Fibroblast of the aortic adventitia (primary cell): ENCODE measurements at regions not wholly inside any gene's neighbourhood (a gene's known extent, or its start where the extent isn't known, plus 50 kb on each side); places are given as distances from the start of the nearest gene placed in this dataset.

Source experiments
- DNase-seq: peaks from one replicate; pipeline ENCODE4 v3.0.0-alpha.2; 2010; ENCODE audit warnings: low read depth
- H3K4me3 ChIP-seq: 2 replicates; pipeline ENCODE4 v1.5.1; 2011; ENCODE audit warnings: low read depth, mild to moderate bottlenecking, control low read depth, low read length, moderate library complexity
- TF ChIP-seq, protein P1 (sequence below): IDR thresholded peaks from 2 replicates; pipeline ENCODE4 v1.5.1; 2011; ENCODE audit warnings: mild to moderate bottlenecking, low read length, control low read depth, inconsistent platforms; ENCODE audit not compliant: insufficient read depth

DNA sequence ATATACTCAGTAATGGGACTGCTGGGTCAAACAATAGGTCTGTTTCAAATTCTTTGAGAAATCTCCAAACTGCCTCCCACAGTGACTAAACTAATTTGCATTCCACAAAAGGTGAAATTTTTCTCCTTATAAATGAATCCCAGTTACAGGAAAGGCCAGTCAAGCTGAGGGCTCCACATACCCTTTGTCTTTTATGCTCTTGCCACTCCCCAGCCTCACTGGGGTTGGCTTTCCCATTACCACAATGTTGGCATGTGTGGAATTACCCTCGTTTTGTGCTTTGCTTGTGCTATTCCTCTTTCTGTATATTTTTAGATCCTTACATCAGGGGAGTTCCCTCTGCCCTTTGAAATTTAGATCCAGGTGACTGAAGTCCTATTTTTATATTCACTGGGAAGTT lies 220.2 kb upstream of the LCORL start:
- no peak overlapping the region for H3K4me3 ChIP-seq
- TF ChIP-seq, protein P1, sequence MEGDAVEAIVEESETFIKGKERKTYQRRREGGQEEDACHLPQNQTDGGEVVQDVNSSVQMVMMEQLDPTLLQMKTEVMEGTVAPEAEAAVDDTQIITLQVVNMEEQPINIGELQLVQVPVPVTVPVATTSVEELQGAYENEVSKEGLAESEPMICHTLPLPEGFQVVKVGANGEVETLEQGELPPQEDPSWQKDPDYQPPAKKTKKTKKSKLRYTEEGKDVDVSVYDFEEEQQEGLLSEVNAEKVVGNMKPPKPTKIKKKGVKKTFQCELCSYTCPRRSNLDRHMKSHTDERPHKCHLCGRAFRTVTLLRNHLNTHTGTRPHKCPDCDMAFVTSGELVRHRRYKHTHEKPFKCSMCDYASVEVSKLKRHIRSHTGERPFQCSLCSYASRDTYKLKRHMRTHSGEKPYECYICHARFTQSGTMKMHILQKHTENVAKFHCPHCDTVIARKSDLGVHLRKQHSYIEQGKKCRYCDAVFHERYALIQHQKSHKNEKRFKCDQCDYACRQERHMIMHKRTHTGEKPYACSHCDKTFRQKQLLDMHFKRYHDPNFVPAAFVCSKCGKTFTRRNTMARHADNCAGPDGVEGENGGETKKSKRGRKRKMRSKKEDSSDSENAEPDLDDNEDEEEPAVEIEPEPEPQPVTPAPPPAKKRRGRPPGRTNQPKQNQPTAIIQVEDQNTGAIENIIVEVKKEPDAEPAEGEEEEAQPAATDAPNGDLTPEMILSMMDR = no peak
- no peak for DNase-seq

DNA sequence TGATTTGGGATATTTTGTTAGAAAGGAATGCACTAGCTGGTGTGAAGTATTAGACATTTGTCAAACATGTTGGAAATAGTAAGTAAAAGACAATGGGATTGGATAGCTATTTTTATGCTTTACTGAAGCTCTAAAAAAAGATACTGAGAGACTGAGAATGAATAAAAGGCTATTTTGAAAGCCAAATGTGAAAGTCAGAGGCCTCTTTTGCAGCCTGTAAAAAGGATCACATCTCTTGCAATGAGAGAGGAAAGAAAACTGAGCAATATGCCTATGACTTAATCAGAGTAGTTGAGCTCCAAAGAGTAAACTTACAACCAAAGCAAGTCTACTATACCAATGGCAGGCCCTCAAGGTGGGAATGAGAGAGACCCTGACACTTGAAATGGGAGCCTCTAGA lies 212.6 kb upstream of the LCORL start:
- TF ChIP-seq, protein P1 = no peak
- DNase-seq = no peak
- no peak overlapping the region for H3K4me3 ChIP-seq

DNA sequence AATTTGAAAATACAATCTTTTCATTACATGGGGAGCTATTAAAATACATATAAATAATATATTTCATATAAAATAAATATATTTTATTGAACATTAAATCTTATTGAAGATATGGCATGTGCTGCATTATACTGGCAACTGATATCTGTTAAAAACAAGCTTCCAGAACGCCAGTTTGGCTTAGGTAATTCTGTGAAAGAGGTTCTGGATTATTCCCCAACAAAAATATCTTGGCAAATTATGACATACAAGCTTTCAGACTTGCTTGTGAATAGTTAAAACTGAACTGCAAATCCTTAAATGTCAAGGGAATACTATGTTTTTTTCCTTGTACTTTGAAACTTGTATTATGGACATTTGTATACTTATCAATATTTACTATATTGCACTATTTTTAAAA lies 210.2 kb upstream of the LCORL start:
- no peak overlapping the region for H3K4me3 ChIP-seq
- no peak for DNase-seq
- TF ChIP-seq, protein P1 = no peak

DNA sequence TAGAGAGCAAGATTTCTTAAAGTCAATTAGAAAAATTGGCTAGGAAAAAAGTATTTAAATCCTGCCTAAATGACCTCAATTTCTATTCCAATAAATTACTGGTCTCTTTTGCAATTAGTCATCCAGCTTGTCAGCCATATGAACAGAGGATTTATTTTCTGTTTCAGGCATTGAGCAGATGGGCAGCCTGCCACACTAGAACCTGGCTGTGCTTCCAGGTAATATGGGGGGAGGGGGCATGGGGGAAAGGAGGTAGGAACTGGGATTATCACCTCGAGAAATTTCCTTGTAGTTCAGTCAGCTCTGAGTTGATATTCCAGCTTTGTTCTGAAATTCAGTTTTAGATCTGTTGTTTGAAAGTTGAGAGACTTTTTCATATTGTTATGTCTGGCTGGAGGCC lies 206.3 kb upstream of the LCORL start:
- TF ChIP-seq, protein P1 = no peak
- DNase-seq = no peak
- no peak overlapping the region for H3K4me3 ChIP-seq

DNA sequence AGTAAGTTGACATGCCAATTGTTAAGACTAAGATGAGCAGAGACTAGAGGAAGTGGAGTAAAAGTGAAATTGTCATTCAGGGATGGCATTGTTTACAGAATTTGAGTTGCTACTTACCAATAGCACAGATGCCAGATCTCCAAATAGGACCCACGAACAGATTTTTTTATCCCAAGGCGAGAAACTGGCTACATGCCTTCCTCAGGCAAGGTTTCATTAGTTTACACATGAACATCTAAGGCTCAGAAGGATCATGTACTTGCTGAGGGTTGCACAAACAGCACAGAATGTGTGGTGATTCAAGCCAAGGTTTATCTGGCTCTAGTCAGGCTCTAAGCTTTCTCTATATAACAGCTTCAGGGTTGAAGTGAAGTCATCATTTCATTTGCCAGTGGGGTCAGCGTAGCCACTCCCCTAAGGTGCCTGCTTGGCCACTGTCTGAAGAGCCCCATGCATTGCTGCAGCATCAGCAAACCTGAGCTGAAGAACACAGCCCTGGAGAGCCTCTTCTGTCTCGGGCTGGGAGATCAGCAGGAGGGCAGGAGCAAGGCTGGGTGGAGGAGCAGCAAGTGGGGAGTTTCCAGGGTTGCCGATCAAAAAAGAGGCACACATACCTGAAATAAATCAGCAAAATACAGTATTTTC lies 193.0 kb upstream of the LCORL start:
- no peak for DNase-seq
- TF ChIP-seq, protein P1 = no peak
- no peak overlapping the region for H3K4me3 ChIP-seq

DNA sequence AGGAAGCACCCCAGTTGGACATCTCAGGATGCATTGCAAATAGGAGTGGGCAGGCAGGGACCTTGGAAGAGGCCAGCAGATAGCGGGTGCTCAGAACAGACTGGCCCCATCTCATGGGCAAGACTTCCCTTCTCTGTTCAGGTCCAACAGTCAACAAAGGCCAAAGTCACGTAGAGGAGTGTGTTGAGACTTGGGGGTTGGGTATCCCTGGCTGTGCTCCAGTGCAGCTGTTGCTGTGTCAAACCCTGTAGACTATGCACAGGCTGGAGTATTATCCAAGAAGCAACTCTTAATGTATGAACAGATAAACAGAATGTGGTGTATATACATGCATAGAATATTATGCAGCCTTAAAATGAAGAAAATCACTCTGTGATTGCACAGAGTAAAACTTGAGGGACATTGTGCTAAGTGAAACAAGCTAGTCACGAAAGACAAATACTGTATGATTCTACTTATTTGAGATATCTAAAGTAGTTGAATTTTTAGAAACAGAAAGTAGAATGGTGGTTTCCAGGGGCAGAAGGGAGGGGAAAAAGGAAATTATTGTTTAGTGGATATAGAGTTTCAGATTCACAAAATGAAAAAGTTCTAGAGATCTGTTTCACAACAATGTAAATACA lies 192.1 kb upstream of the LCORL start:
- H3K4me3 ChIP-seq = no peak overlapping the region
- no peak for DNase-seq
- TF ChIP-seq, protein P1 = no peak
